Colon (tissue), 2 donors: ENCODE measurements at regions not wholly inside any gene's neighbourhood (a gene's known extent, or its start where the extent isn't known, plus 50 kb on each side); places are given as distances from the start of the nearest gene placed in this dataset.

Experiments used
- FAIRE-seq: peaks from 2 replicates; lab custom pipeline; 2012; peaks lifted over from hg19 to GRCh38; lab: Jason Lieb, UNC
- donor health status: control.
- donor health status: control.

DNA sequence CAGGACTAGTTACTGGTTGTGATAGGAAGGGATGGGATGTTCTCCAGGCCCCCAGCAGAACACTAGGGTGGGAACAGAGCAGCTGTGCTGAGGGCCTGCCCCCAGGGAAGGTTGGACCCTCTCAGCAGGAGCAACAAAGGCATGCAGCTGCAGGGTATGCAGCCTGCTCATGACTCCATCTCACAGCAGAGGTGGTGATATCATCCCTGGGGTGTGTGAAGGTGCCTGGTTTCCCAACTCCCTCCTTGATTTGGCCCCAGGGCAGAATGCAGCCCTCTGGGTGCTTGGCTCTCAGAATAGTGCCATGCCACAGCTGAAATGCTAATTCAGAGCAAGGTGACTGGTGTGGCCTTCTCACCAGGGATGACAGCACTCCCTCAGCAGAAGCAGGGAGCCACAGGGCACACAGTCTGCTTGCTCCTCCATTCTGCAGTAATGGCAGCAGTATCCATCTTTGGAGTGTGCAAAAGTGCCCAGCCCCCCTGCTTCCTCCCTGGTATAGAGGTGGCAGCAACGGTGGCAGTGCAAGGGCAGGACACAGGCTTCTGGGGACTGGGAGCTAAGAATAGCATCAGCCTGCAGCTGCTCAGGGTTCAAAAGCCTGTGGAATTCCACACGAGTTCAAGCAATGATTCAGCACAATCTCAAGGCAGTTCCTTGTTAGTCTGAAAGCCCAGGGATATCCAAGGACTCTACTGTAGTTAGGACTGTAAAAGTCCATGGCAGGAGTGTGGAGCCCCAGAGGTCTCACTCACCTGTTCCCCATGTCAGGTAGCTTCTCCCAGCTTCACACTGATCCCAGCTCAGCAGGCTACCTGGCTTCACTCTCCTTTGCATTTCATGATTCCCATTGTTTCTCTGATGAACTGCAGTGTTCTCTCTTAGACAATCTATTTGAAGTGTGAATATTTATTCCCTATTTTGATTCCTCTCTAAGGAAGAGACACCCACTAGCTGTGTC, 298.1 kb upstream of the FOXG1 start:
- no peak for FAIRE-seq

DNA sequence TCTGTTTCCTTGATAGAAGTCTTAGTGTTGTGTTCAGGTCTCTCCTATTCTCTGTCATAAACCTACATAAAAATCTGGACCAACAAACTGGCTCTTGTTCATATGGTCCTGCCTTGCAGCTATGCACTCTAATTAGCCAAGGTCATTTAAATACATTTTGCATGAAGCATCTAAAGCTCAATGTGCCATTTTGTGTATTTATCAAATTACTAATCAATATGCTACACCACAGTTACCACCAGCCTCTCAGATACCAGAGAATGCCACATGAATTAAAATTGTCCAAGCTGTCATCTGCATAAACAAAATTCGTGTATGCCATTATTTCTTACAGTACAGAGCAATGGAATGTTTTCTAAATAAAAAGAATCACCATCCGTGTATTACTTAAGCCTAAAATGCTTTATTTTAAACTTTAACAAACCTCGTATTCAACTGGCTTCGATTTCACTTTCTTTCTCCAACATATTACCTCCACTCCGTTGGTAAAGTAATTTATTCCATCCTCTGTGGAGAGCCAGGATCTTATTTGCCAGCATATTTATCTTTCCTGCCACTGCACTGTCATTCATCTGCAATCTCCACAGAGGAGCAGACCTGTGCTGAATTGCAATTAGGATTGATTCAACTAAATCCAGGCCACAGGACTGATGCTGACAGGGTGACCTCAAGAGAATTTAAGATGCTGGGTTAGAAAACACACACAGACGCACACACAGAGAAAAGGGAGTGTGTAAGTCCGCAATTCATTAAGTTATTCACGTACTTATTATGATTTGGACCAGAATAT, 284.1 kb upstream of the FOXG1 start:
- no peak for FAIRE-seq

DNA sequence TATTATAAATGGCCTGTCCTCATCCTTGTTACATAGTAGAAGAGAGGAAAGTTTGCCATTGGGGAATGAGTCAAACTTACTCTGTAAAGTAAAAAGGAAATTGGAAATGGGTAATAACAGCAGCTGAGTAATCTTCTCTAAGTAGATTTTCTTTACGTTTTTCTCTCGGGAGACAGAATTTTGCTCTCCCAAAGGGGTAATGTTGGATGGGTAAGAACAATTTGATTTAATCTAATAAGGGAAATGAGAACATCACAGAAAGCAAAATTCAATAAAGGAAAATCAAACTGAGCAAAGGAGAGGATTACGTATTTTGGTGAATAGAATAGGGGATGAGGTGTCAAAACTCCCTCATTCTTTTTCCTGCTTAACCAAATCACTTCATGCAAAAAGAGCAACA, 283.1 kb upstream of the FOXG1 start:
- FAIRE-seq = no peak

DNA sequence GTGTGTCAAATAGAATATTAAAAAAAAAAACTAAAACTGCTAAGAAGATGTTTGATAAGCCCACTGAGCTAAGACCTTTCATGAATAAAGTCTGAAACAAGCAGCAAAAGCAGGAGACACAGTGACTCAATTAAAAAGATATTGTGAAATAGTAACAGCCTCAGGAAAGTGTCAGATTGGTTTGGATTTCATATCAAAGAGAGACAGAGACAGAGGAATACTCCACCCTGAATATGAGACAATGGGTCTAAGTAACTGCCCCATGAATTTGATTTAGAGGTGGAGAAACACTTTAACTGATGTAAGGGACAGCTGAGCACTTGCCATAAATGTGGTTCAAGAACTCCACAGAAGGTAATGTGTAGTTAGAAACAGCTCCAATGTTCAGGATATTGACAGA, 277.9 kb upstream of the FOXG1 start:
- FAIRE-seq = no peak

DNA sequence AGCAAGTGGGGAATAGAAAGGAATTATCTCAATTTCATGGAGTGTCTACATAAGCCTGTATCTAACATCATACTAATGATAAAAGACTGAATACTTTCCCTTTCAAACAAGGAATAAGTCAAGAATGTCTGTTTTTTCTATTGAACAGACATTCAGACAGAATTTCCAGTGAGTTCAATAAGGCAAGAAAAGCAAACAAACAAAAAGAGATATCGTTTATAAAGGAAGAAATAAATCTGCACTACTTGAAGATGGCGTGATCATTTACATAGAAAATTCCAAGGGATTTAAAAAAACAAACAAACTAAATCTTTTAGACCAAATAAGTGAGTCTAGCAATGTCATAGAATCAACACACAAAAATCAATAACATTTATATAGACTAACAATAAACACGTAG, 273.1 kb upstream of the FOXG1 start:
- FAIRE-seq = no peak

DNA sequence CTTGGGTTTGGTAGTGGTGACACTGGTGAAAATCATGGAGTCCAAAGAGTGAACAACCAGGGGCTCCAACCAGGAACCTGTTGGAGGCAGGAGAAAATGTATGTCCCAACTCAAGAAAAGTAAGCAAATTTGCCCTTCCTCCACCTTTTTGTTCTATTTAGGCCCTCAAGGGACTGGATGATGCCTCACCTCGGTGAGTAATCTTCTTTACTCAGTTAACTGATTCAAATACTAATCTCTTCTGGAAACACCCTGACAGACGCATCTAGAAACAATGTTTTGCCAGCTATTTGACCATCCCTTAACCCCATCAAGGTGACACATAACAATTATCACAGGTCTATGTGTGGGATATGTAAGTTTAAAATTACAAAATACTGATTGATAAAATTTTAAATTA, 272.4 kb upstream of the FOXG1 start:
- FAIRE-seq = no peak

DNA sequence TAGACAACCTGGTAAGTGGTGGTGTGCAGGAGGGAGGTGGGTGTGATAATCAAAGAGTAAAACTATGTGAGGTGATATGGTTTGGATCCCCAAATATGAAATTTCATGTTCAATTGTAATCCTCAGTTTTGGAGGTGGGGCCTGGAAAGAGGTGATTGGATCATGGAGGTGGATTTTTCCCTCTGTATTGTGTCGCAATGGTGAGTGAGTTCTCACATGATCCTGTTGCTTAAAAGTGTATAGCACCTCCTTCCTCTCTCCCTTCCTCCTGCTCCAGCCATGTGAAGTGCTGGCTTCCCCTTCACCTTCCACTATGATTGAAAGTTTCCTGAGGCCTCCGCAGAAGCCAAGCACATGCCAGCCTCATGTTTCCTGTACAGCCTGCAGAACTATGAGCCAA, 270.2 kb upstream of the FOXG1 start:
- FAIRE-seq = no peak

DNA sequence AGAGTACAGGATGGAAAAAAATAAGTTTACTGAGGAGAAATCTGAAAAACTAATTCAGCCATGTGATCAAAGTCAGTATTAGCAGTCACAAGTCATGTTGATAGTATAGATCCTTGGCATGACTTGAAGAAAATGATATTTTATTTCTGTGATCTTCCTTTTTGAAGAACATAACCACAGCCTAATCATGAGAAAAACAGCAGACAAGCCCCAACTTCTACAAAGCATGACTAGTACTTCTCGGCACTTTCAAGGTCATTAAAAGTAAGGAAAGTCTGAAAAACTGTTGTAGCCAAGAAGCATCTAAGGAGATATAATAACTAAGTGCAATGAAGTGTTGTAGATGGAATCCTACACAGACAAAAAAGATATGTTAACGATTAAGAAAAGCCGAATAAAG, 264.1 kb upstream of the FOXG1 start:
- FAIRE-seq = no peak

DNA sequence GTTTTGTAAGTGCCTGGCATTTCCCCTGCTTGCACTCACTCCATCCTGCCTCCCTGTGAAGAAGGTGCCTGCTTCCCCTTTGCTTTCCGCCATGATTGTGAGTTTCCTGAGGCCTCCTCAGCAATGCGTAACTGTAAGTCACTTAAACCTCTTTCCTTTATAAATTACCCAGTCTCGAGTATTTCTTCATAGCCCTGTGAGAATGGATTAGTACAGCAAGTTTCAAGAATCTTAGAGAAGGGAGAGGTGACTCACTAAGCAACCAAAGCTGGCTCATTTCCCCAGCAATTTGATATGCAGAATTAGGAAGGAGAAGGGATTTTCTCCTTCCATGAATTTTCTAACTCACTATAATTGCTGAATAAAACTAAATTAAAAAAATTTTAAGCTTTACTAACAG, 251.0 kb upstream of the FOXG1 start:
- FAIRE-seq = no peak

DNA sequence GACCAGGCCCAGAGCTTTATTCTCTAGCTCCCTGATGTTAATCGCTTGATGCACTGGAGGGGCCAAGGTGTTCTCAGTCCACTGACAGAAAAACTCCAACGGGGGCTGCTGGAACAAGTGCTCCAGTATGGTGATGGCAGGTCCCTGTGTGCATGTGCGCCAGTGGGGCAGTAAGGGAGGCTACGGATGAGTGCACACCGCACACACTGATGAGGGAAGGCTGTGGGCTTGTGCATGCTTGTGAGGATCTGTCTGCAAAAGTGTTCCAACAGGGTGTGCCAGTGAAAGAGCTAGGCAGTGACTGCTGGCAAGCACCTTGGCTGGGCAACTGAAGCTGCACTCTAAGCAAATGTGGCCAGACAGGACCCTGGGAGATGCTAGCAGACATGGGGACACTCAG, 229.7 kb upstream of the FOXG1 start:
- no peak for FAIRE-seq

DNA sequence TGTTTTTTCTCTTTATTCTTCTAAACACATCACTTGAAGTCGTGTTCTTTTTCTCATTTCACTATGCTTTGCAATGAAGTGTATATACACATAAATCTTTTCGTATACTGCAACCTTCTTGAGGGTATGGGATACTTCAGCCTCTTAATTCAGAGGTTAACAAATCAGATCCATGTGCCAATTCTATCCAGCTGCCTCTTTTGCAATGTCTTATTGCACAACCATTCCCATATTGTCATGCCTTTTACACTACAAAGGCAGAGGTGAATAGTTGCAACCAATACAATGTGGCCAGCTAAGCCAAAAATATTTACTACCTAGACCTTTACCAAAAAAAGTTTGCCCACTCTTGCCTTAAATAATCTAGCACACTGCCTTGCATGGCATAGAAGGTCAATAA, 224.5 kb upstream of the FOXG1 start:
- FAIRE-seq = no peak

DNA sequence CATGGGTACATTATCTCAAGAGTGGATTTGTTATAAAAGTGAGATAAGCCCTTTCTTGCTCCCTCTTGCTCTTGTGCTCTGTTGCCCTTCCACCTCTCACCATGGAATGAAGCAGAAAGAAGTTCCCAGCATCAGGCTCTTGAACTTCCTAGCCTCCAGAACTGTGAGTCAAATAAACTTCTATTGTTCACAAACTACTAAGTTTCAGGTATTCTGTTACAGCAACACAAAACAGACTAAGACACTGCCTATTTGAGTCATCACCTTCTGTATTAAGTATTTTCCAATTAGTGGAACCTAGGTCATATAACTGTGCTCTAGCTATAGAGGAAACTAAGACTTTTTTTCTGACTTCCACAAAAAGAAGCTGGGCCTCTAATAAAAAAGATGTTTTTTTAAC, 201.2 kb upstream of the FOXG1 start:
- FAIRE-seq = no peak

DNA sequence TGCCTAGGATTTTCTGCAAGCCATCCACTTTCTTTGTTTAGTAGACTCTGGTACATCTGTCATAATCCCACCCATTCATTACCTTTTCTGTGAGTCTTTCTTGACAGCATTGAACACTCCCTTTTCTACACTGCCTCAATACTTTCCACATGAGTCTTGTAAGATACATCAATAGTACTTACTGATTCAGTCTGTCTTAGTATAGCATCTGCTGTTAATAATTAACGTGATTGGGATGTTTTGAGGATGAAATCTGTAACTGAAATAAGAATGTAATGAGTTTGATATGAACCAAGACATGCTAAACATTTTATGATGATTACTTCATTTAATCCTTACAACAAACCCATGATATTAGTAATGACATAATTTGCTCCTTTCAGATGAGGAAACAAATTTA, 196.2 kb upstream of the FOXG1 start:
- FAIRE-seq = no peak

DNA sequence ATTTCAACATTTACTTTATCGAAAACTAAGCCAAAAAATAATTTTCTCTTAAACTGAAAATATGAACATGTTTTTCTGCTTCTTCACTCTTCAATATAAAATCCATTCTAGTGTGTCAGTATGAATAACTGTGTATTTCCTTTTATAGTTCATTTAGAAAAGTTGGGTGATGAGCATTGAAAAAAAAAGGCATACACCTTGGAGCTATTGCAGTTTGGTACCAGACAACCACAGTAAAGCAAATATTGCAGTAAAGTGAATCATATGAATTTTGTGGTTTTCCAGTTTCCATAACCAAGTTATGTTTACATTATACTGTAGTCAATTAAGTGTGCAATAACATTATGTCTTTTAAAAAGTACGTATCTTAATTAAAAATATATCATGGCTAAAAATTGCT, 195.0 kb upstream of the FOXG1 start:
- no peak for FAIRE-seq

DNA sequence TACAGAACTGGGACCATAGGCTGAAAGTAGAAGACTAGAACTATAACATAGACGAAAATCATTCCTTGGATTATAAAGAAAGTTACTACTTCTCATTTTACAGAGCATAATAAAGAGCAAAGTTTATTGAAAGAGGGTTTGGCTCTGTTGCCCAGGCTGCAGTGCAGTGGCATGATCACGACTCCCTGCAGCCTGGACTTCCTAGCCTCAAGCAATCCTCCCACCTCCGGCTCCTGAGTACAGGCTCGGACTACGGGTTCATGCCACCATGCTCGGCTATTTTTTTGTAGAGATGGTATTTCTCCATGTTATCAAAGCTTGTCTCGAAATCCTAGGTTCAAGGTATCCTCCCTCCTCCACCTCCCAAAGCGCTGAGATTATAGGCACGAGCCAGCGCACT, 190.1 kb upstream of the FOXG1 start:
- FAIRE-seq = no peak

DNA sequence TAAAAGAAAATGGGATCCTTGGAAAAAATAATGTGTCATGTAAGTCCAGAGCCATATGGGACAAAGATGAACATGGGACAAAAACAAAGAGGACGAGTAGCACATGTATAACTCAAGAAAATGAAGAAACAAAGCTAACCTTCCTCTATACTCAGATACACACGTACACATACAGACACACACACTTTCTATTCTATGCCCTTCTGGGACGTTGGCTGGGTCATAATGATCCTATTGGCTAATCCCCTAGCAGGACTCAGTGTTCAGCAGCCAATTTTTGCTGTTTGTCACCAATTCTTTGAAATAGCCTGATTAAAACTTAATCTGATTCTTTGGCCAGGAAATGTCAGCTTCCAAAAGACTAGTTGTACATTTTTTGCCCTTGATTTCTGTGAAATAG, 189.4 kb upstream of the FOXG1 start:
- no peak for FAIRE-seq

DNA sequence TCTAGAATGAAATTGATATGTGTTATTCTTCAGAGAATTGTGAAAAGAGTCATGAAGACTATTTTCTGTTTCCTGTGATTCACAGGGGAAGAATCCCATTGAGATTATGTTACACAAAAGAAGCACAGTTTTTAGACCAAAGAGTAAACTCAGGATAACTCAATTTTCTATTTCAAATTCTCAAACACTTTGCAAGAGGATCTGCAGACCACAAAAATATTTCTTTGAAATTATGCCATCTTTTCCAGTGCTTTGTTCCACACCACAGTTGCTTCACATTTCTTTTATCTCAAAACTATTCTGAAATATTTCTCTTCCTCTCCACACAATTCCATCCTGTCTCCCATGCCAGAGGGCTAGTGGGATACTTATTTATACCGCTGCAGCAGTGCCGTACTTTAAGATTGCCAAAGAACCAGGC, 188.9 kb upstream of the FOXG1 start:
- no peak for FAIRE-seq

DNA sequence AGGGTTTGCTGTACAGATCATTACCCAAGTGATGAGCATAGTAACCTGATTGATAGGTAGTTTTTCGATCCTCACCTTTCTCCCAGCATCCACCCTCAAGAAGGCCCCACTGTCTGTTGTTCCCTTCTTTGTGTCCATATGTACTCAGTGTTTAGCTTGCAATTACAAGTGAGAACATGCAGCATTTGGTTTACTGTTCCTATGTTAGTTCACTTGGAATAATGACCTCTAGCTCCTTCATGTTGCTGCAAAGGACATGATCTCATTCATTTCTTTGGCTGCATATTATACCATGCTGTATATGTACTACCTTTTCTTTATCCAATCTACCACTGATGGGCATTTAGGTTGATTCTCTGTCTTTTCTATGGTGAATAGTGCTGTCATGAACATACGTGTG, 181.6 kb upstream of the FOXG1 start:
- FAIRE-seq = no peak

DNA sequence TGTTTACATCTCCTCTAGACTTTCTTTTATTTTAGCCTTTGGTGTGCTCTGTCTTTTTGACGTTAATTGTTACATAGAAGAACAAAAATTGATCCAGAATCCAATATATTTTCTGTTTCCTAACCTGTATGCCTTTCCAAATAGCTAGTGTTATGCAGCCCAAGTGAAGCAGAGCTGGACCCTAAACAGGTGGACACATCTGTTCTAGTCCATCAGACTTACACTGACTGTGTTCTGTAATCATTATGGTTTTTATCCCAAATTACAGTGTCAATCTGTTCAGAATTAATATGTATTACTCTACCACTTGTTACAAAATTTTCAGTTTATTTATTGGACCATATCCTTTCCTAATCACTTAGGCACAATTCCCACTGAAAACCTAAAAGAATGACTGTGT, 176.8 kb upstream of the FOXG1 start:
- FAIRE-seq = no peak

DNA sequence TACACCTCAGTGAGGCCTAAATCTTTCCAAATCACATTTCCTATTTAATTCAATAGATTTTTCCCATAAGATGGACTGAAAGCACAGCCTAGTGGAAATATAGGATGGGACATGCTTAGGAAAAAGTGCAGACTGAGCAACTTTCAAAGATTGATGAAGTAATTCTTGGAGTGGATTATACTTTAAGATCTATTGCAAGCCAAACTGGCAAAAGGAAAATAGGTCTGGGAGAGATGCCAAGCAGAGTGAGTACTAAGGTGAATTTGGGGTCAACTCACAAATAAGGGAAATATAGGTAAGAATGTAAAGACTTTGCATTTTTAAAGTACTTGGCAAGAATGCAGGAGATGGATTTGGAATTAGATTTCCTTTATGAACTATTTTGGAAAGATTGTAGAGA, 170.2 kb upstream of the FOXG1 start:
- FAIRE-seq = no peak

DNA sequence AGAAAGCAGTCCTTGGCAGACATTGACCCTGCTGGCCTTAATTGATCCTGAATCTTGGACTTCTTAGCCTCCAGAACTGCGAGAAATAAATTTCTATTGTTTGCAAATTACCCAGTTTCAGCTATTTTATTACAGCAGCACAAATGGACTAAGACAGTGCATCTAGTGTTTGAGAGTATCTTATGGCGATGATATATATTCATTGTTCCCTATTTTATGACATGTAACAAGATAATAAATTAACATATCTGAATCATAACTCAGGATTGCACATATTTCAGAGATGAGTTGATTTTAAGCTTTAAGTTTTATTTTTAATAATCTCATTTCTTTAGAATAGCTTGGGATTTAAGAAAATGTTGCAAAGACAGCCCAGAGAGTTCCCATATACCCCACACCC, 167.4 kb upstream of the FOXG1 start:
- FAIRE-seq = no peak

DNA sequence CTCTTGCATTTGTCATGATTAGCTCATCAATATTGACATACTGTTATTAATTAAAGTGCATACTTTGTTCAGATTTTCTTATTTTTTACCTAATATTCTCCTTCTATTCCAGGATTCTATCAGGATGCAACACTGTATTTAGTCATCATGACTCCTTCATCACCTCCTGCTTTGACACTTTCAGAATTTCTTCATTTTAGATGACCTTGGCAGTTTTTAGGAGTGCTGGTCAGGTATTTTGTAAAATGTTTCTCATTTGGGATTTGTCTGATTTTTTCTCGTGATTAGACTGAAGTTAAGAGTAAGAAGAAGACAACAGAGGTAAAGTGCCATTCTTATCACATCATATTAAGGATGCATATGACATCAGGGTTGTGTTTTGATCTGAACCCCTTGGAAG, 167.0 kb upstream of the FOXG1 start:
- FAIRE-seq = no peak

DNA sequence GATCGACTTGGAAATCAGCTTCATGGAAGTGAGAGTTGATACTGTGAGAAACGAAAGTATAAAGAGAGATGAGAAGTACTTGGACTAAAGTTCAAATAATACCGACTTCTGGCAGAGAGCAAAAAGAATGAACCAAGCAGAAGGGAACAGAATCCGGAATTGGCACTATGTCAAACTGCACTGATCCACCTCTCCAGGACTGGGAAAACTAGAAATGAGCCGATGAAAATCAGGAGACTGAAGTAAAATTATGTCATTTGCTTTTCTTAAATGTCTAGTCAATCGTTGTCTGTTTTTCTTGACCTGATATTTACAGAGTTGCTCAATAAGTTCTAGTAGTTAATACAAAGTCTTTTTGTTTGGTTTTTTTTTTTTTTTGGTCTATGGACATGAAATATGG, 163.0 kb upstream of the FOXG1 start:
- FAIRE-seq = no peak

DNA sequence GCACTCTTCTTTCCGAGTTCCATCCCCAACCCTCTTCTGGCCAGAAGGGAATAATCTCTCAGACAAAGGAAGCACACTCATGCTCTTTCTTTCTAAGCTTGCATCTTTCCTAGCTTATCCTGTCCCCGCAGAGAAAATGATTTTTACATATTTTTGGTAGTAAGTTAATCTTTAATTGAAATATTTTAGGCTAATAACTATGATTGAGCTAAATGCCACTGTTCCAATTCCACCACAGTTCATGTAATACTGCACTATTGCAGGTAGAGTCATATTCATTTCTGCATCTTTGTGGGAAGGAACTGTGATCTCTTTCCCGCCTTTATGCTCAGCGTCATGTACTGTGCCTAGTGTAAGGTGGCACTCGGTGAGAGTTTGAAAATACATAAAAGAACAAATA, 158.9 kb upstream of the FOXG1 start:
- FAIRE-seq = no peak
